ENCODE measurements at regions not wholly inside any gene's neighbourhood (a gene's known extent, or its start where the extent isn't known, plus 50 kb on each side); places are given as distances from the start of the nearest gene placed in this dataset.

GRCh38 chrX:112306027-112306426 lies 223.5 kb upstream of the TRPC5 start:
- H2AFZ ChIP-seq (replicated peaks; ENCODE audit: low read length, poor library complexity) = no peak overlapping the region
- H2BK20ac ChIP-seq (ENCODE audit: low read depth, low read length) = no peak overlapping the region
- CTCF ChIA-PET = no interaction called here
- H3K56ac ChIP-seq (ENCODE audit: extremely low read depth, insufficient read depth, low read length) = no peak overlapping the region
- H3K4ac ChIP-seq (ENCODE audit: low read depth, low read length) = no peak overlapping the region
- H3K36me3 ChIP-seq (ENCODE audit: control insufficient read depth, insufficient read depth, low read length) = no peaks in the 10 kb centered on the region
- no peak overlapping the region for H2AK9ac ChIP-seq (replicated peaks; ENCODE audit: low read depth, low read length, poor library complexity)
- DNase-seq (no peak), ATAC-seq (ENCODE audit: low read depth) (no peak)
- no peak overlapping the region for H2BK15ac ChIP-seq (ENCODE audit: low read depth, low read length)
- H3K4me3 ChIP-seq (ENCODE audit: insufficient read depth, low read depth, low read length) = no peak overlapping the region
- H4K8ac ChIP-seq (ENCODE audit: low read depth in 2 of 2, low read length in 2 of 2) = no peak overlapping the region
- no peak overlapping the region for H3K14ac ChIP-seq (replicated peaks; ENCODE audit: low read depth, low read length)
- H3K9me1 ChIP-seq (ENCODE audit: insufficient read depth, low read length) = no peaks in the 10 kb centered on the region
- POLR2A ChIA-PET (ENCODE audit: unreplicated experiment) = no interaction called here
- no peak overlapping the region for H3K9ac ChIP-seq (ENCODE audit: low read depth, low read length)
- intact Hi-C loops (cut with micrococcal nuclease) (no loop called here), in situ Hi-C loops (cut with MboI; ENCODE audit: low sequenced_read_pairs) (no loop called here), dilution Hi-C loops (cut with HindIII; ENCODE audit: low sequenced_read_pairs, unreplicated experiment) (no loop called here)
- H2AK5ac ChIP-seq (ENCODE audit: low read depth, low read length) = no peak overlapping the region
- no peaks in the 10 kb centered on the region for H4K20me1 ChIP-seq (ENCODE audit: insufficient read depth, low read length)
- H4K91ac ChIP-seq (ENCODE audit: insufficient read depth, low read depth, low read length) = no peak overlapping the region
- H3K79me1 ChIP-seq (ENCODE audit: low read depth in 1 of 2, low read length in 2 of 2) = no peaks in the 10 kb centered on the region
- TF ChIP-seq CTCF (conservative IDR thresholded peaks at IDR 0.05; ENCODE audit: low read depth, low read length) = no peak
- no peak for TF ChIP-seq MXI1 (IDR thresholded peaks at IDR 0.05; ENCODE audit: borderline replicate concordance, low read depth, low read length)
- no peak for TF ChIP-seq CHD1 (IDR thresholded peaks at IDR 0.05; ENCODE audit: low read depth, low read length)
- H3K4me1 ChIP-seq (ENCODE audit: control insufficient read depth, insufficient read depth, low read length) = no peaks in the 10 kb centered on the region
- WGBS, 2 experiments (ENCODE audit: extremely low coverage in 2 of 2, insufficient read length in 1 of 2) = 60% methylated on average over 1 of the region's 3 CpGs; no CpG with 5 or more reads in 1 of the 2 experiments
- no peak overlapping the region for H2BK120ac ChIP-seq (ENCODE audit: low read depth, low read length)
- no peak overlapping the region for H4K5ac ChIP-seq (ENCODE audit: low read depth, low read length)
- no peak overlapping the region for H3K23ac ChIP-seq (ENCODE audit: low read depth, low read length)
- no TSS peak for BruUV-seq (replicated peaks)
- H3K4me2 ChIP-seq (ENCODE audit: low read depth, low read length) = no peak overlapping the region
- no peaks in the 10 kb centered on the region for H3K9me3 ChIP-seq (ENCODE audit: control insufficient read depth, insufficient read depth, low read length)
- H3K27me3 ChIP-seq (ENCODE audit: control insufficient read depth, insufficient read depth, low read length) = no peaks in the 10 kb centered on the region
- no peak overlapping the region for H3K27ac ChIP-seq (ENCODE audit: insufficient read depth, low read length)
- H2BK5ac ChIP-seq (ENCODE audit: low read depth, low read length, poor library complexity, severe bottlenecking) = no peak overlapping the region
- H3K18ac ChIP-seq (ENCODE audit: low read depth, low read length) = no peak overlapping the region
